SK-MEL-5 (cell line): ENCODE measurements at regions not wholly inside any gene's neighbourhood (a gene's known extent, or its start where the extent isn't known, plus 50 kb on each side); places are given as distances from the start of the nearest gene placed in this dataset.
"Not testable (repeated sequence)": the region's sequence is repeated elsewhere in the genome, so short reads cannot be mapped to it uniquely, and the experiment has no call there.

ENCODE experiments used
- DNase-seq: peaks from one replicate; pipeline ENCODE4 v3.0.0-alpha.2; 2016; ENCODE audit warnings: low read depth, low spot score
- in situ Hi-C: cut with HindIII; loops from 2 replicates; pipeline ENCODE4 v1.10.0; 2016; ENCODE audit warnings: low sequenced_read_pairs, high pct_unique_total_duplicates, low pct_unique_long_range_greater_than_20kb

GRCh38 chr18:66894851-66895250, 291.0 kb upstream of the CDH19 start:
- DNase-seq = no peak
- in situ Hi-C loops = no loop called here

- DNase-seq, in situ Hi-C loops: not testable (repeated sequence)
These were observed 288.5 kb upstream of the CDH19 start for GRCh38 chr18:66892388-66892787.

GRCh38 chr18:66874812-66875474, 271.1 kb upstream of the CDH19 start:
- no peak for DNase-seq
- in situ Hi-C loops = no loop called here

GRCh38 chr18:66874375-66874774, 270.5 kb upstream of the CDH19 start:
- no peak for DNase-seq
- in situ Hi-C loops = no loop called here

- DNase-seq = no peak
- in situ Hi-C loops = no loop called here
These were observed 270.0 kb upstream of the CDH19 start for GRCh38 chr18:66873899-66874298.

GRCh38 chr18:66872277-66872676, 268.4 kb upstream of the CDH19 start:
- in situ Hi-C loops = no loop called here
- DNase-seq = peak; percentile 60

GRCh38 chr18:66867653-66868052, 263.8 kb upstream of the CDH19 start:
- in situ Hi-C loops = no loop called here
- DNase-seq = no peak

- in situ Hi-C loops, DNase-seq: not testable (repeated sequence)
These were observed 262.6 kb upstream of the CDH19 start for GRCh38 chr18:66866427-66866940.

GRCh38 chr18:66838340-66838987, 234.6 kb upstream of the CDH19 start:
- DNase-seq = no peak
- in situ Hi-C loops = no loop called here

- no peak for DNase-seq
These were observed 229.8 kb upstream of the CDH19 start for GRCh38 chr18:66833646-66834045.

GRCh38 chr18:66826211-66826610, 222.3 kb upstream of the CDH19 start:
- in situ Hi-C loops = no loop called here
- no peak for DNase-seq

More at GRCh38 chr18:66833646-66834045, 229.8 kb upstream of the CDH19 start:
- in situ Hi-C loops = no loop called here

GRCh38 chr18:66825347-66825746, 221.5 kb upstream of the CDH19 start:
- in situ Hi-C loops = no loop called here
- DNase-seq = no peak

- in situ Hi-C loops = no loop called here
- DNase-seq = peak; percentile 15
These were observed 215.3 kb upstream of the CDH19 start for GRCh38 chr18:66819235-66819634.

- in situ Hi-C loops = no loop called here
- DNase-seq = no peak
These were observed 209.2 kb upstream of the CDH19 start for GRCh38 chr18:66813138-66813537.

- no peak for DNase-seq
- in situ Hi-C loops = no loop called here
These were observed 191.2 kb upstream of the CDH19 start for GRCh38 chr18:66795051-66795450.

- no peak for DNase-seq
- in situ Hi-C loops = no loop called here
These were observed 188.6 kb upstream of the CDH19 start for GRCh38 chr18:66792466-66792865.

- in situ Hi-C loops = no loop called here
- no peak for DNase-seq
These were observed 176.7 kb upstream of the CDH19 start for GRCh38 chr18:66780609-66781008.

GRCh38 chr18:66778048-66778447, 174.2 kb upstream of the CDH19 start:
- in situ Hi-C loops = no loop called here
- DNase-seq = no peak

GRCh38 chr18:66769375-66769774, 165.5 kb upstream of the CDH19 start:
- in situ Hi-C loops = no loop called here

More at GRCh38 chr18:66769375-66769774, 165.5 kb upstream of the CDH19 start:
- no peak for DNase-seq
